B cell (primary cell): ENCODE measurements at regions not wholly inside any gene's neighbourhood (a gene's known extent, or its start where the extent isn't known, plus 50 kb on each side); places are given as distances from the start of the nearest gene placed in this dataset.

ENCODE experiments used
- CTCF ChIP-seq: fragments of 200-600 bp; IDR thresholded peaks from one replicate; pipeline ENCODE4 v1.8.0; 2022; ENCODE audit warnings: antibody characterized with exemption, mild to moderate bottlenecking
- EZH2 ChIP-seq: IDR thresholded peaks from 2 replicates; pipeline ENCODE4 v1.6.1; 2012; ENCODE audit warnings: borderline replicate concordance, low read depth, mild to moderate bottlenecking, moderate library complexity, low read length; ENCODE audit not compliant: insufficient read depth, poor library complexity, severe bottlenecking

GRCh38 chr16:85199880-85200279 lies 87.6 kb upstream of the CIBAR2 start:
- TF ChIP-seq EZH2 (no peak), CTCF (no peak)
